Upper lobe of left lung (tissue), 4 donors: ENCODE measurements at regions not wholly inside any gene's neighbourhood (a gene's known extent, or its start where the extent isn't known, plus 50 kb on each side); places are given as distances from the start of the nearest gene placed in this dataset.

Experiments
- CTCF ChIP-seq, 6 experiments: fragments of 450-650 bp in 4 of 6; fragments of 200-600 bp in 2 of 6; sonication (generic) in 2 of 6; IDR thresholded peaks; one replicate each; pipeline ENCODE4 v1.5.1; 2016 to 2019; ENCODE audit warnings: antibody characterized with exemption in 6 of 6
- POLR2A ChIP-seq, 4 donors: fragments of 450-650 bp; IDR thresholded peaks; one replicate each; pipeline ENCODE4 v1.5.1; 2016 to 2017; ENCODE audit warnings: antibody characterized with exemption in 4 of 4, mild to moderate bottlenecking in 2 of 4

- TF ChIP-seq POLR2A (IDR thresholded peaks at IDR 0.05) (no peak), CTCF (IDR thresholded peaks at IDR 0.05) (no peak)
Measured at GRCh38 chr2:22795287-22795866, 589.6 kb upstream of the KLHL29 start.
